Fibroblast of villous mesenchyme (primary cell): ENCODE measurements at regions not wholly inside any gene's neighbourhood (a gene's known extent, or its start where the extent isn't known, plus 50 kb on each side); places are given as distances from the start of the nearest gene placed in this dataset. TPM values are rescaled to one million over a fixed set of nuclear protein-coding genes. Genes with fewer than 3 reads are reported as not detected.

Experiments used
- DNase-seq: peaks from one replicate; pipeline ENCODE4 v3.0.0-alpha.2; 2010; ENCODE audit warnings: low read depth
- H3K4me3 ChIP-seq: 2 replicates; pipeline ENCODE4 v1.5.1; 2011; ENCODE audit warnings: low read depth, mild to moderate bottlenecking, low read length
- CTCF ChIP-seq: IDR thresholded peaks from 2 replicates; pipeline ENCODE4 v1.5.1; 2012; ENCODE audit warnings: low read depth, mild to moderate bottlenecking, low read length; ENCODE audit not compliant: insufficient read depth
- small RNA-seq: library from RNA; depleted of rRNA; stranded (forward); fragments of <200 nt; gene quantifications from one replicate; pipeline ENCODE3, GENCODE V24; 2012

GRCh38 chr1:94591823-94592570, 50.4 kb upstream of the F3 start:
- H3K4me3 ChIP-seq: no peak overlapping the region
- no peak for DNase-seq
- no peak for TF ChIP-seq CTCF

Small RNAs in the stretch of these regions (small RNA-seq; reads per million reads assigned to genes)
- gene MIR378G: not detected
